ENCODE measurements at regions not wholly inside any gene's neighbourhood (a gene's known extent, or its start where the extent isn't known, plus 50 kb on each side); places are given as distances from the start of the nearest gene placed in this dataset.

DNA sequence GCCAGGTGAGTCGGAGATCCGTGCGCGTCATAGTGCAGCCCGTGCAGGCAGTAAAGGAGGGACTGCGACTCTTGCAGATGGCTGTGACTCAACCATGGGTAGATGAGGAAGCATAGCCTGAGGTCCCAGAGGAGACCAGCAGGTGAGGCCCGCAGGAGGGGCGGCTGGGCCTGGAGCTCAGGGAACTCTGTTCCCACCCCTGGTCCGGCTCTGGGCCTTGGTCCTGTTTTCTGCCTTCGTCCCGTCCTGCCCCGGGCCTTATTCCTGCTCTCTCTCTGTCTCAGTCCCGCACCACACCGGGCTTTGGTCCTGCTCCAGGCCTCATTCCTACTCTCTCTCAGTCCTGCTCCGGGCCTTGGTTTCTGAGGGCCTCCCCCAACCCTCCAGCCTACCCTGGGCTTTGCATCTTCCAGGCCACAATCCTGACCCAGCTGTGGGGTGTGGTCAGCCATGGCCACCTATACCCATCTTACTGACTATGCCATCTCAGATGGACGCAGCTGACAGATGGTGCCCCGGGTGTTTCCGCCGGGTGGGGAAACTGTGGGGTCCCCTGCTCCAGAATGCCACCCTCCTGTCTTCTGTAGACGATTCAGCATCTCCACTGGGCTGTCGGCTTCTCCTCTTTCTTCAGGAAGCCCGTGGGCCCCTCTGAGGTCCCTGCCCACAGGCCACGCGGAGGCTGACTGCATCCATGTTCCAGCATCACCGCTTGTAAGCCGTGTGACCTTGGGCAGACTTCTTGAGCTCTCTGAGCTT lies 1134.1 kb downstream of the BRD1 start:
- TF ChIP-seq CTCF (IDR thresholded peaks at IDR 0.05; ENCODE audit: borderline replicate concordance, insufficient read depth, low read depth, low read length) = no peak
- H3K4me3 ChIP-seq (ENCODE audit: low read depth, low read length) = no peak overlapping the region

DNA sequence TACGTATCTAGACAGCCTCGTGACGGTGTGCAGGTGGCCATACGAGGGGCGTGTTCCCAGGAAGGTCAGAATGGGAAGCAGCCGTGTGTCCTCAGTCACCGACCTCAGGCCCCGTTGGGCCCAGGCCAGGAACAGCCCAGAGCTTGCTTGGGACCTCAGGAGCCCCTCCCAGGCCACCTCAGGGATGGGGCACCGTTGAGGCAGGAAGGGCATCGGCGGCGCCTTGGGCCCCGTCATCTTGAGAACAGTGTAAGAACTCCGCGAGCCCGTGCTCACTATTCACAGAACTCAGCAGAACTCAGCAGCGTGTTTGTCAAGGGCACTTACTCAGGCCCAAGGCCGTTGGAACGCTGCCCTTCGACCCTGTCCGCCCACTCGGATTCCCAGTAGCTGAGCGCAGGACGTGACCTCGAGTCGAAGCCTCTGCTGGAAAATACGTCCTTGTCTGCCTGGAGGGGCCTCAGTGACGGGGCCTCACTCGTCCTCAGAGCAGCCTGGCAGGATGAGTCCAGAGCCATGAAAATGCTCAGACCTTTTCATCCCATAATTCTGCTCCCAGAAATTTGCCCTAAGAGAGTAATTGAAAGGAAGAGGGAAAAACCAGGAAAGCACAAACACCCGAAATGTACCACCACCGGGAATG lies 1134.8 kb downstream of the BRD1 start:
- no peak for TF ChIP-seq CTCF (IDR thresholded peaks at IDR 0.05; ENCODE audit: borderline replicate concordance, insufficient read depth, low read depth, low read length)
- no peak overlapping the region for H3K4me3 ChIP-seq (ENCODE audit: low read depth, low read length)

GRCh38 chr22:48691431-48691851 lies 1136.2 kb downstream of the BRD1 start:
- no peak overlapping the region for H3K4me3 ChIP-seq (ENCODE audit: low read depth, low read length)
- TF ChIP-seq CTCF (IDR thresholded peaks at IDR 0.05; ENCODE audit: borderline replicate concordance, insufficient read depth, low read depth, low read length) = no peak

- H3K4me3 ChIP-seq (ENCODE audit: low read depth, low read length) = no peak overlapping the region
- no peak for TF ChIP-seq CTCF (IDR thresholded peaks at IDR 0.05; ENCODE audit: borderline replicate concordance, insufficient read depth, low read depth, low read length)
Observed at GRCh38 chr22:48690583-48691317, 1136.9 kb downstream of the BRD1 start.

GRCh38 chr22:48689206-48689605 lies 1138.5 kb downstream of the BRD1 start:
- TF ChIP-seq CTCF (IDR thresholded peaks at IDR 0.05; ENCODE audit: borderline replicate concordance, insufficient read depth, low read depth, low read length) = no peak
- no peak overlapping the region for H3K4me3 ChIP-seq (ENCODE audit: low read depth, low read length)

DNA sequence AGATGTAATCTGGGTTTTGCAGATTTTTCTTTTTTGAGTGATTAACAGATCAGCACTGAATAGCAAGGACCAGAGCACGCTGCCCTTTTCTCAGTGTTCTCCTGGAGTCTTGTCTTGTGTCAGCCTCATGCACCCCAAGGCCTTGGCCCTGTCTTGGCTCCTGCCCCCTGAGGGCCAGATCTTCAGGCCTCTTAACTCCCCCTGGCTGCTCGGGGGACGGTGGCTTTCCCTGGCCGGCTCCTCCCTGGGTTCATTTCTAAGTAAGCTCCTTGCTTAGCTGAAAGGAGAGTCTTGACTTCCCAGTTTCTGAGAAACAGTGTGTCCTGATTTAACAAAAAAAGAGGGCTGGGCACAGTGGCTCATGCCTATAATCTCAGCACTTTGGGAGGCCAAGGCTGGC lies 1139.3 kb downstream of the BRD1 start:
- H3K4me3 ChIP-seq (ENCODE audit: low read depth, low read length) = no peak overlapping the region
- TF ChIP-seq CTCF (IDR thresholded peaks at IDR 0.05; ENCODE audit: borderline replicate concordance, insufficient read depth, low read depth, low read length) = no peak
